B cell (primary cell): ENCODE measurements at regions not wholly inside any gene's neighbourhood (a gene's known extent, or its start where the extent isn't known, plus 50 kb on each side); places are given as distances from the start of the nearest gene placed in this dataset.

Experiments used
- CTCF ChIP-seq: fragments of 200-600 bp; IDR thresholded peaks from one replicate; pipeline ENCODE4 v1.8.0; 2022; ENCODE audit warnings: antibody characterized with exemption, mild to moderate bottlenecking
- EZH2 ChIP-seq: IDR thresholded peaks from 2 replicates; pipeline ENCODE4 v1.6.1; 2012; ENCODE audit warnings: borderline replicate concordance, low read depth, mild to moderate bottlenecking, moderate library complexity, low read length; ENCODE audit not compliant: insufficient read depth, poor library complexity, severe bottlenecking

- TF ChIP-seq CTCF = no peak
- TF ChIP-seq EZH2 = no peak
These were observed 1291.6 kb upstream of the SLC10A2 start for GRCh38 chr13:104357672-104358354.
